K562 (cell line): ENCODE measurements at regions not wholly inside any gene's neighbourhood (a gene's known extent, or its start where the extent isn't known, plus 50 kb on each side); places are given as distances from the start of the nearest gene placed in this dataset.

Experiments used
- ATAC-seq: fragments of 200-7000 bp; cut with Tn5 transposase; 3 replicates; pipeline ENCODE4 v1.9.1; 2020; ENCODE audit warnings: moderate library complexity
- BruUV-seq: library from RNA; stranded (reverse); fragments of 400-500 nt; replicated peaks from 2 replicates; lab custom pipeline; 2021; lab: Mats Ljungman, UMichigan
- CTCF ChIA-PET: fragments of 300-600 bp; formaldehyde crosslinking; extraction: SDS; loops from one replicate; lab custom pipeline; 2021; ENCODE audit warnings: low intra/inter-chr PET ratio; lab: Yijun Ruan, JAX
- POLR2A ChIA-PET: fragments of 300-600, 350-650 bp; sonication (Branson Sonifier 250); formaldehyde crosslinking; extraction: SDS; loops from one replicate; lab custom pipeline; 2021; ENCODE audit warnings: antibody characterized with exemption, inconsistent platforms; lab: Yijun Ruan, JAX
- DNase-seq, 4 experiments: peaks; one replicate each; pipeline versions ENCODE4 v3.0.0 to v3.0.0-alpha.2; 2011 to 2018; ENCODE audit warnings: low spot score in 3 of 4, mixed read lengths in 3 of 4; ENCODE audit errors: extremely low read depth in 1 of 4
- FAIRE-seq: peaks from 2 replicates; lab custom pipeline; 2011; peaks lifted over from hg19 to GRCh38; lab: Jason Lieb, UNC
- H2AFZ ChIP-seq: 2 replicates; pipeline ENCODE4 v1.6.0; 2011; ENCODE audit warnings: low read depth, low read length, control low read depth, inconsistent platforms
- H3K27ac ChIP-seq: fragments of 200-600 bp; 3 replicates; pipeline ENCODE4 v1.8.0; 2011; ENCODE audit warnings: low read depth, mild to moderate bottlenecking, control low read depth, inconsistent platforms, low read length, moderate library complexity, mixed read lengths; ENCODE audit errors: extremely low read depth
- H3K27me3 ChIP-seq, 2 experiments: fragments of 300-600 bp in 1 of 2; 2 replicates in 1 of 2; 3 replicates in 1 of 2; pipeline versions ENCODE4 v1.6.0 to v1.8.0; 2011; ENCODE audit warnings: inconsistent platforms in 2 of 2, low read length in 2 of 2, mild to moderate bottlenecking in 1 of 2, mixed read lengths in 1 of 2, moderate library complexity in 1 of 2; ENCODE audit not compliant: control insufficient read depth in 2 of 2, insufficient read depth in 2 of 2
- H3K36me3 ChIP-seq: fragments of 300-600 bp; 3 replicates; pipeline ENCODE4 v1.8.0; 2011; ENCODE audit warnings: mild to moderate bottlenecking, low read length, inconsistent platforms; ENCODE audit not compliant: control insufficient read depth, insufficient read depth
- H3K4me1 ChIP-seq, 2 experiments: fragments of 200-600 bp in 1 of 2; replicated peaks in 1 of 2; 2 replicates in 1 of 2; 3 replicates in 1 of 2; pipeline versions ENCODE4 v1.5.1 to v1.8.0; 2011; ENCODE audit warnings: inconsistent platforms in 2 of 2, low read length in 2 of 2, mild to moderate bottlenecking in 1 of 2, mixed read lengths in 1 of 2, moderate library complexity in 1 of 2; ENCODE audit not compliant: control insufficient read depth in 2 of 2, insufficient read depth in 2 of 2
- H3K4me2 ChIP-seq: 2 replicates; pipeline ENCODE4 v1.6.1; 2011; ENCODE audit warnings: low read length, control low read depth, inconsistent platforms, mixed read lengths; ENCODE audit not compliant: insufficient read depth
- H3K4me3 ChIP-seq: fragments of 200-600 bp; sonication (generic), shearing (Covaris generic); 2 replicates; pipeline ENCODE4 v1.5.1; 2016; ENCODE audit warnings: control low read depth, inconsistent platforms
- H3K79me2 ChIP-seq: fragments of 200-600 bp; 3 replicates; pipeline ENCODE4 v1.8.0; 2011; ENCODE audit warnings: low read length, inconsistent platforms; ENCODE audit not compliant: control insufficient read depth, insufficient read depth
- H3K9ac ChIP-seq, 2 experiments: 2 replicates each; pipeline versions ENCODE4 v1.6.0 to v1.6.1; 2011; ENCODE audit warnings: low read depth in 2 of 2, low read length in 2 of 2, control low read depth in 1 of 2, inconsistent platforms in 1 of 2, mild to moderate bottlenecking in 1 of 2, mixed read lengths in 1 of 2; ENCODE audit not compliant: insufficient read depth in 1 of 2
- H3K9me1 ChIP-seq: one replicate; pipeline ENCODE4 v1.6.0; 2011; ENCODE audit warnings: inconsistent platforms, mild to moderate bottlenecking, low read length, moderate library complexity; ENCODE audit not compliant: control insufficient read depth, insufficient read depth
- H3K9me3 ChIP-seq: replicated peaks from 2 replicates; pipeline ENCODE4 v1.5.1; 2011; ENCODE audit warnings: low read depth, low read length, inconsistent platforms; ENCODE audit not compliant: control insufficient read depth, insufficient read depth
- H4K20me1 ChIP-seq: replicated peaks from 2 replicates; pipeline ENCODE4 v1.6.1; 2011; ENCODE audit warnings: low read length, inconsistent platforms, mixed read lengths; ENCODE audit not compliant: control insufficient read depth, insufficient read depth
- CTBP1 ChIP-seq: fragments of 450-650 bp; IDR thresholded peaks from 2 replicates; pipeline ENCODE4 v1.6.1; 2016; ENCODE audit warnings: borderline replicate concordance
- EGR1 ChIP-seq: fragments of 450-650 bp; conservative IDR thresholded peaks from 2 replicates; pipeline ENCODE4 v1.6.1; 2017; ENCODE audit warnings: mild to moderate bottlenecking
- SNRNP70 ChIP-seq: fragments of 200-400 bp; formaldehyde crosslinking; optimal IDR thresholded peaks from 2 replicates; pipeline ENCODE3; 2017; ENCODE audit warnings: low read depth, low read length
- THAP12 ChIP-seq: fragments of 250-450 bp; sonication (Bioruptor Pico); IDR thresholded peaks from 2 replicates; pipeline ENCODE4 v1.9.0; 2021; ENCODE audit warnings: mild to moderate bottlenecking, inconsistent platforms
- ZNF146 ChIP-seq: IDR thresholded peaks from one replicate; pipeline ENCODE4 v1.6.1; 2018; ENCODE audit warnings: missing compliant biosample characterization; ENCODE audit not compliant: unreplicated experiment
- ZNF311 ChIP-seq: fragments of 250-450 bp; sonication (Bioruptor Pico); IDR thresholded peaks from 2 replicates; pipeline ENCODE4 v1.4.0; 2020; ENCODE audit warnings: mild to moderate bottlenecking, moderate library complexity
- WGBS: fragments of 100-300 bp; shearing (Covaris generic); methylation state at CpG from one replicate; pipeline ENCODE4 v1.1.6; 2016; ENCODE audit warnings: low coverage, mixed read lengths; ENCODE audit not compliant: insufficient coverage; ENCODE audit errors: missing lambda C conversion rate; 5-methylcytosine and 5-hydroxymethylcytosine counted together
- in situ Hi-C: fragments of 300-500 bp; cut with MboI; formaldehyde crosslinking; loops from 4 replicates; pipeline ENCODE4 v1.15.0; 2018; ENCODE audit warnings: inconsistent platforms, mixed read lengths
- intact Hi-C: fragments of 100-400 bp; cut with micrococcal nuclease; formaldehyde crosslinking; loops from 2 replicates; pipeline ENCODE4 v1.14.2; 2022

GRCh38 chr21:25384782-25385181 is 222.5 kb downstream of the MRPL39 start:
- Histone ChIP-seq H3K36me3 (no peaks in the 10 kb centered on the region), H2AFZ (no peak overlapping the region), H3K9me1 (no peaks in the 10 kb centered on the region), H3K27me3 (no peaks in the 10 kb centered on the region), H4K20me1 (no peaks in the 10 kb centered on the region), H3K9me3 (no peaks in the 10 kb centered on the region), H3K79me2 (no peaks in the 10 kb centered on the region), H3K4me3 (no peak overlapping the region), H3K4me2 (no peak overlapping the region), H3K27ac (no peak overlapping the region), H3K4me1 (no peaks in the 10 kb centered on the region), H3K9ac (no peak overlapping the region)
- TF ChIP-seq SNRNP70, result no peak
- no peak for TF ChIP-seq ZNF311 (CRISPR knock-in tag)
- no peak for TF ChIP-seq CTBP1
- TF ChIP-seq EGR1, result no peak
- no peak for TF ChIP-seq ZNF146 (CRISPR knock-in tag)
- TF ChIP-seq THAP12 (CRISPR knock-in tag), result no peak
- ATAC-seq (no peak), FAIRE-seq (no peak), DNase-seq (no peak)
- POLR2A ChIA-PET, result no interaction called here
- in situ Hi-C loops, result no loop called here
- BruUV-seq, result no TSS peak
- WGBS, result 0% methylated on average over 4 of the region's 4 CpGs
- intact Hi-C loops, result loop anchor here (10.0 kb wide), 1 partner anchor 1530 kb away; no protein-coding TSS in a partner anchor
- CTCF ChIA-PET, result no interaction called here
